HG03103 (cell line): ENCODE measurements at regions not wholly inside any gene's neighbourhood (a gene's known extent, or its start where the extent isn't known, plus 50 kb on each side); places are given as distances from the start of the nearest gene placed in this dataset.

Experiments used
- ATAC-seq: cut with Tn5 transposase; IDR thresholded peaks from one replicate; pipeline ENCODE4 v1.9.1; 2021; ENCODE audit warnings: low read depth; ENCODE audit not compliant: unreplicated experiment

DNA sequence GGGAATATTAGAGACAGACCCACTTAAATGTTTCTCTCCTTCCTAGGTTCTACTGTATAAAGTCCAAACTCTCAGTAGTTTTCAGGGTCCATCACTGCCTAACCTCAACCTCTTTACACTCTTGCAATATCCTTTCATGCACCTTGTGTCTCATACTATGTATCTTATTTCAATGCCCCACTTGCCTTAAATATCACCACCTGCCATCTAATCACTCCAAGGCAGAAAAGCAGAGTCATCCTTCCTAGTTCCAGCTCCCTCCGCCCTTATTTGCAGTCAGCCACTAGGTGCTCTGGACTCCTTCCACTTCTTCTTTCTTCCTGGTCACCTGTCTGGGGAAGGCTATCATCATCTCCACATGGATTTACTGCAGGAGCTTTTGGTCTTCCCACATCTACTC is 322.0 kb downstream of the MFSD1 start:
- ATAC-seq = no peak

DNA sequence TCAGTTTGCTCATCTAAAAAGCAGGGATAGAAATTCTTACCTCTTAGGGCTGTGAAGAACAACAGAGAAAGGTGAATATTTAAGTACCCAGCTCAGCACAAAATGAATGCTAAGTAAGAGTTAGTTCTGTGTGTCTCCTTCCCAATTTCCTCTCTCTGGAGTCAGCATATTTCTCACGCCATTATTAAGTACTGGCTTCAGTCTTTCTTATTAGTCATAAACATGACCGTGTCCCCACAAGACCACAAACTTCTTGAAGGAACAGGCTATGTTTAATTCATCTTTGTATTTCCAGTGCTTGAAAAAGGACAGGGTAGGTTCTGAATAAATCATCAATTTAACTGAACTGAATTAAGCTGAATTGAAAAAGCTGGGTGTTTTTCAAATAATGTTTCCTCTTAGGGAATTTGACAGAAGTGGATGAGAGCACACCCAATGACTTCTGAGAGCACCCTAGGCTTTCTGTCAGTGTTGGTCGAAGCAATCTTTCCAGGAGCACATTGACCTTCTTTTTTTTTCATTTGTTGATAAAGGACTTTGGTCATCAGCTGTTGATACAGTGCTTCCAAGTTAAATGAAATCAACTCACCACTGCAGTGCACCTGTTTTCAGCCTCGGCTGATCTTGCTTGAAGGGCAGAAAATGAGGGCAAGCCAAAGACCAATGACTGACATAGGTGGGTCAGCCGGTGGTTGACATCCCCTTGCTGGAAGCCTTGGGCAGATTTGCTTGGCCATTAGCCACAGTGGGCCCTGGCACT is 324.6 kb downstream of the MFSD1 start:
- no peak for ATAC-seq

DNA sequence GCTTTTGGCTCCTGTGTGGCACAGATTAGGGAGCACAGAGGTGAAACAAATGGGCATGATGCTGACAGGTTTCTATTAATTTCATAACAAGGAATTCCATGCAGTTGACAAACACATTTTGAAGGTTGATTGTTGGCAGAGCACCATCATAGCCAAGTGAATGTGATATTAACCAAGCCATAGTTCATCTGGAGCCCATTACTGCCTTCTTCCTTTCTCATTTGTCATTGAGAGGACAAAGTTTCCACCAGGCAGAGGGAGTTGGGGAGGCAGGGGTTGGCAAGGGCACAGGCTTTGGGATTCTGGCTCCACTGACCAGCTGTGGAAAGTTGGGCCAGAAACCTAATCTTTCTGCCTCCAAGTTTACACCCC is 325.2 kb downstream of the MFSD1 start:
- no peak for ATAC-seq

DNA sequence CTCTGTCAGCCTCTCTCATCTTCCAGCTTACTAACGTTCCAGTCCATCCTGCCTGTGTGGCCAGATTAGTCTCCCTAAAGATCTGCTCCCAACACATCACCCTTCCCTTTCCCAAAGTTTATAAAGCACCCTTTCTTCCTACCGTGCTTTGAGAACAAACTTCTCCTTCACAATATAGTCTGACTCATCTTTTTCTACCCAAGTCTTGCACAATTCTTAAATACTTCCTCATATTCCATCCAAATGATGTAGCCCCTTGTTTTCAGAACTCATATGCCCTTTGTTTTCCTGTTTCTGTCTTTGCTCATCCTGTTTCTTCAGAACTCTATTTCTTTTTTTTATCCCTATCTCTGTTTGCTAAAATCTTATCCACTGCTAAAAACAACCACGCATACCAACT is 326.8 kb downstream of the MFSD1 start:
- no peak for ATAC-seq

DNA sequence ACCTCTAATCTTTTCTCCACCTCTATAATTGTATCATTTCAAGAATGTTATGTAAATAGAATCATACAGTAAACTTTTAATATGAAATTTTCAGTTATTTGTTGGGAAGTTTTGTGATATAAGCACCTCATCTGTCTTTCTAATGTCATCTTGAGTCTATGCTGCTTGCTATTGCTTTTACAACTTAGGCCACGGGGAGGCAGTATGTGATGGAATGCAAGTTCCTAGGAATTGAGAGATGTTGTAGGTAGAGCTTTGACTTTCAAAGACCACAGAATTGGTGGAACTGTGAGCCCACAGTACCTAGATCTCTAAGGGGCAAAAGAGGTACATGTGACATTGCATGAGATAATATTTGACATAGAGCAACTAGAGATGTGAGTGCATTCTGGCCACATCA is 328.3 kb downstream of the MFSD1 start:
- peak; percentile 63 for ATAC-seq

DNA sequence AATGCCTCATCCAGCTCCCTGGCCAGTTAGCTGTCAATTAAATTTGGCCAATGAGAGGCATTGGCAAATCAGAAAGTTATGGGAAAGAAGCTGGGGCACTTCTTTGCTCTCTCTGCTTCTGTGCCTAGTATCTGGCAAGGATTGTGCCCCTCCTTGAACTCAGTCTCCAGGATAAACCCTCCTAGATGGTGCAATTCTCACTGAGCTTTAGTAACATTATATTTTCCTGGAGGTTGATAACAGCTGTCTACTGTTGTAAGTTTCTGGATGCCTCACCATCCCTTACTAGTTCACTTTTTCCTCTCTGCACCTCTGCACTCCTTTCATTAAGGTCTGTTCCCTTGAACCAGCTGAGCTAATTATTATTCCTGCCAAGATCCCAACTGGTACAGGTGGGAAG is 329.5 kb downstream of the MFSD1 start:
- ATAC-seq = no peak

DNA sequence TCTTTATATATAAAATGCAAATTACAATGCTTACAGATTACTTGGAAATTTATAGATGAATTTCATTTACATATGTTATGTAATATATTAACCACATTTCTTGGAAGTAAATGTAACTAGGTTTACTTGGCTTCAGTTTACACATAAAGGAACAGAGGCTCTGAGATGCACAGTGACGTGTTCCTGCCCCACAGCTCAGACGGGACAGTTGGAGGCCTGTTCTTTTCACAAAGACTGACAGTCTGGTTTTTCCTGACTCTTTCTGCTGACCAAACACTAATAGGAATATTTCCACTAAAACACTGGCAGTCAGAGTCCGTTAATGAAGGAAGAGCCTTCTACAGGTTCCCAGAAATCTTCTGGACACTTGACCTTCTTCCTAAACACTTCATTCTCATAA is 336.1 kb downstream of the MFSD1 start:
- ATAC-seq = no peak

DNA sequence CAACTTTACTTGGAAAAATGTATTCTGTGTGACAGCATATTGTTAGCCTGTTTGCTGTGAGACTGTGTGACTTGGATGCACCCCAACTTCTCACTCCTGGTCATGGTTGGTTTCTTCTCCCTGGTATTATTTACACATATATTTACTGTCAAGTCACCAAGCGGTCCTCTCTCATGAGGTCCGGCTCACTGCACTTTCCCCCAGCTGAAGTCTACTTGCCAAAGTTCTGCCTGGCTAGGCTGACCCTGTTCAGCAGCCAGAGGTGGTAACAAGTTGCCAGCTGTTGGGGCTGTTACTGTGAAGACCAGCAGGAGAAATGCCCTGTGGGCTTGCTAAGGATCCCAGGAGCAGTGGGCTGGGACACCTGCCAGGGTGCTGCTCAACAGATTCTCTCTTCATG is 337.5 kb downstream of the MFSD1 start:
- ATAC-seq = no peak

DNA sequence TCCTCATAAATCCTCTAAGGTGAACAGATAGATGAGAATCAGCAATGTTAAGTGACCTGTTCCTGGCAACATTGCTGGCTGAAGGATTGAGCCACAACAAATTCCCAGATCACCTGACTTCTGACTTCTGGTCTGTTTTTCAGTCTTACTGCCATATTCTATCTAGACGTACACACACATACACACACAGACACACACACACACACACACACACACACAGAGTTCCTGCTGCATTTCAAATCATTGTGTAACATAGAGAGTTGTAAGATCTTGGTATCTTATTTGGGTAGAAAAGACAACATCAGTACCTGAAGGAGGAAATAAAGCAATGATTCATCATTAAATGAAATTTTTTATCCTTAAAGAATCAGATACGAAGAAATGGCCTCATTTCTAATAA is 342.6 kb downstream of the MFSD1 start:
- ATAC-seq = no peak

DNA sequence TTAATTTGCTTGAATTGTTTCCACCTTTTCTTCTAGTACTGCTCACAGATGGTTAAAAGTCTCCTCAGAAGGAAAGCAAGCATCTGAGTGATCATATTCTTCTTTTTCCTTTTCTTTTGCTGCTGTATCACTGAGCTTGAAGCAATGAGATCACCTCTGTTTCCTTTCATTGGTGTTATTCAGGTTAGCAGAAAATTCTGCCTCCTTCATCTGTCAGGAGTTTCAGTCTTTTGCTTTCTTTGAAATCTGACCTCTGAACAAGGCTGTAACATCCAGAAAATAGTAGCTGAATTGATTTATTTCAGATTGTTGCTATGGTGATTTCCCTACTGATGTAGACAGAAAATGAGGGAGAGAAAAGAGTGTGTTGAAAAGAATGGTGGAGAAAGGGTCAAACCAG is 343.0 kb downstream of the MFSD1 start:
- no peak for ATAC-seq

DNA sequence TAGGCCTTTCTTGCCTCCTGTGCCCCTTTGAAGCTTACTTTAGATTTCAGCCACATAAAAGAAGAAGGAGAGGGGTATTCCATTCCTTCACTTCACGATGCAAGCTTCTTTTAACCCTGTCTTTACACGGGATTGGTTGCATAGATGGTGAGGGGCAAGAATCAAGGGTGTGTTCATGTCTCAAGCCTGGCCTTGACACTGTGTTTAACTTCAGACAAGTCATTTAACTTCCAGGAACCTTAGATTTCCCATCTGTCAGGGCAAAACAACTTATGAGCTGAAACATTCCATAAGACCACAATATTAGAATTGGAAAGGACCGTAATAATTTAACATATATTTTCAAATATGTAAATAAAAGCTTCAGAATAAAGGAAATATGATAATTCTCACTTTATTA is 344.5 kb downstream of the MFSD1 start:
- ATAC-seq = no peak

DNA sequence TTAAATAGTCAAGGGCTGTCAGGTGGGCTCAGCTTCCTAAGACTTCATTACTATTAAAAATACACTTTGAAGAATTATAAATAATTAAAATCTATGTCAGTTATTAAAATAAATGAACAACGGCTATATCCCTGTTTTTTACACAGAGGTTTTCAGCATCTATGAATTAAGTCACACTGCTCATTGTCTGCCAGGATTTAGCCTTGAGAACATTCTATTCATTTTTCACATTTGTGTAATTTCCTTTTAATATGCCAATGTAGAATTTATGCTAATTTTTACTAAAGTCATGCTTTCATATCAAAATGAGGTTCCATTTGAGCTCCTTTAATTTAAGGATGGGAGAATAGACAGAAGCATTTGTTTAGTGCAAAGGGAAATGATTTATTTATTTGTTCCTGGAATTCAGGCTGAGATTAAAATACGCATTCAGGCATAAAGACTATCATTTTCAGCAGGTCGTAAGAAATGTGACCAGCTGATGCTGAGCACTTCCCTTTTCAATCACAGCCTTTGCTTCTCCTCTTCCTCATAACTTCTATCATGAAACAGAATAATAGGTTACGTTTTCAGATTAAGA is 345.1 kb downstream of the MFSD1 start:
- no peak for ATAC-seq

DNA sequence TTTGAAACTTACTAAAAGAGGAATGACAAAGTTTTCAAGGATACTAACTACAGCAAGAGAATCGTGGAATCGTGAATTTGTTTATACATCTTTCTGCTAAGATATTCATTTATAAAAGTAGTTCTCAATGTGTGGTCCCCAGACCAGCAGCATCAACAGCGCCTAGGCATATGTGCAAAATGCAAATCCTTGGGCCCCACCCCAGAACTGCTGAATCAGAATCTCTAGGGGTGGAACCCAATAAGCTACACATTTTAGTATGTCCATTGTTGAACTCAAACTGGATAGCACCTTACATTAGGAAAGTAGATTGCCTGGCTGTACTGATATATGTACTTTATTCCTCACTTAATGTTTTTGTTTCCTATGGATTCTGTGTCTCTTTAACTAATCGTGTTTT is 346.0 kb downstream of the MFSD1 start:
- no peak for ATAC-seq

DNA sequence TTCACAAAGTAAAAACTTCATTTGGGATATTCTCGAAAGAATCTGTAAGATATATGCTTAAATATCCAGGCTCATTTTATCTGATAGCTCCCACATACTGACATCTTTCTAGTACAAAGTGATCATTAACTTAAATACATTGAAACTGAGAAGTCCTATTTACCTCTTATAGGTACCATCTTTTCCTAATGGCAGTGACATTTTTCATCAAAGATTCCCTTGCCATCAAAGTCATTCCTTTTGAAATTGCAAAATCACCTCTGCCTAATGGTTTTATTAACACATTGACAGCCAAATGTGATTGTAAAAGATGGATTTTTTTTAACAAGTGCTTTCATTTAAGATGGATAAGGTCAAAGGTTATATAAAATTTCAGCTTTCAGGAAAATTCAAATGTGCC is 346.6 kb downstream of the MFSD1 start:
- ATAC-seq = no peak

DNA sequence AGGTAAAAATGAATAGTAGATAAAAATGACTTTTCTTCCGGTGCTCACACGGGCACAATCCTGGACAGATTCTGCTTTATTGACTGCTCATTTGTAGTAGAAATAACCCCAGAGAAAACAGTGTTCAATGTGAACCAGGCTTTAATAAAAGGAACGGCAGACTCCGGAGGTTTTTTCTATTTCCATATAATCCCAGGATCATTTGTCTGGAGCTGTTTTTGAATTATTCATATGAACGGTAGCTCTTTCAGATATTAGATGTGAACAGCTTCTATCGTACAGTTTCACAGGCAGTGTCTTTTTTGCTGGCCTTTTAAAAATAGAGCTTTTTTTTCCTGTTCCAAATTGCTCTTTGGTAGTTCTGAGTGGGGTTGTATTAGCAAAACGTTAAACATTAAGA is 347.3 kb downstream of the MFSD1 start:
- no peak for ATAC-seq

DNA sequence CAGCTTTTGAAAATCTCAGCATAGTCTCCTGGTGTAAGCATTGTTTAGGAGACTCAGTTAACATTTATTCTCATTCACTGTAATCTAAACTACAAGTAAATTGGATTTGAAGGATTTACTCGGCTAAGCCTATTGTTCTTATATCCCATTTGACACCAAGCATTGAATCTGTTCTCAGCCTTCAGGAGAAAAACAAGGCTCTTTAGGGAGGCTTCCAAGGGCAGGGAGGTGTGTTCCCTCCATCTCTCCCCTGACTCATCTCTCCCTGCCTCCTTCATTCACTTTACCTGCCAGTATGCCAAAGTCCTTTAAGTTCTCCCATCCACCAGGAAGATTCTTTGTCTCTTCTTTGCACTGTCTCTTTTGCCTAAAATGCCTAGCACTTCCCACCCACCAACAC is 347.8 kb downstream of the MFSD1 start:
- ATAC-seq = no peak

DNA sequence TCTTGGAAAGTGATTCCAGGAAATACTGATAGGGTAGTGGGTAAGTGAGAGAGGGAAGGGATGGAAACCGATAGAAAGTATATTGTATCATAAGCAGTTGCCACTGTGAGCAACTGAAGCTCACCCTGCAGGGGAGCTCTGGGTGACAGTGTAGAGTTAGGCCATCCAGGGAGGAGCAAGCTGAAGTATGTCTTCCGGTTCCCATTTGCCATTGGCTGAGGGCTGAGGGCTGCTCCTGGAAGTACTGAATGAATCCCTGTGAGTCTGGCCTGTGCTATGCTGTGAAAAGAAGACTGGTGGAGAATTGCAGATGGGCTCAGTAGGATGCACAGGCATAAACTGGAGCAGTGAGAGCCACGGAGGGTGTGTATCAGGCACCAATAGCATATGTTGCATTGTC is 348.3 kb downstream of the MFSD1 start:
- no peak for ATAC-seq

DNA sequence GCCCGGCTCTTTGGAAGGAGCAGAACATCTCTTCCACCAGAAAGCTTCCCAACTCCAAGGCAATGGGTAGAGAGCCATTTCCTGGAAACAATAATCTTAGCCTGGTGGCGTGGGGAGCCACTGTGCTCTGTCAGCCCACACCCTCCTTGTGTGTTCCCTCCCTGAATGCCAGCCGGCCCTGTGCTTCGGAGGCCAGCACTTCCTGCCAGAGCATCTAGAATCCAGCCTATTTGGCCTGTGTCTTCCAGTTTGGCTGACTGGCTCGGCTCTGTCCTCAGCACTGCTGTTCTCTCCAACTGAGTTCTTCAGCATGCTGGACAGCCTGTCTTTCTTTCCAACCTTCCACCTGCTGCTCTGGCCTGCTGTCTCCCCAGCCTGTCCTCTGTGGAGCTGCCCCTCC is 349.3 kb downstream of the MFSD1 start:
- no peak for ATAC-seq

DNA sequence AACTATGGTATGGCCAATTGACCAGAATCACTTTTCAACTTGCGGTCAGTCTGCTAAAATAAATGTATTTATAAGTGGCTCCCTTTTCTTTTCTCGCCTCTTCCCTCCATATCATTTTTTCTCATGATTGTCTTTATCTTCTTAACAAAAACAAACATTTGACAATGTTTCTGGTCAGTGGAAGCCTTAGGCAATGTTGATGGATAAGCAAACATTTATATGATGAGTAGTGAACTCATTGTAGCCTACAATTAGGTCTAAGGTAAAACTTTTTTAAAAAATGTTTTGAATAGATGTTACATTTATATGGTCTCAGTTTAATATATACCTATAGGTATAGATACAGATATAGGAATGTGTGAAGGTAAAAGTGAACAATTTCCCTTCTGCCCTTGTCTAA is 355.4 kb downstream of the MFSD1 start:
- ATAC-seq = no peak

DNA sequence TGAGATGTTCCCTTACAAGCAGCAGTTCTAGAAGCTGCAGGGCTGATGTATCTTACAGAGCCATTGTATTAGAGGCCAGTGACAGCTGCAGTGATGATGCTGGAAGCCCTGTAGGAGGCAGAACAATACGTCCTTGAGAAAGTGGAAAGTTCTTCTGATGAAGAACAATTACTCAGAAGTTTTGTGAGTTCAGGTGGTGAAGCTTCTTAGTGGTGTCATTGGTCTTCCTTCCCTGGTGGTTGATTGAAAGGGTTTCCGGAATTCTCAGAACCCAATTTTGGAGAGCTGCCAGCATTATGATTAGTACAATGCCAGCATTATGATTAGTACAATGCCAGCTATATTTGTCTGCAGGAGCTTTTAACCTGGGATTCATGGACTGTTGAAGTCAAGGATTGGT is 356.4 kb downstream of the MFSD1 start:
- no peak for ATAC-seq

DNA sequence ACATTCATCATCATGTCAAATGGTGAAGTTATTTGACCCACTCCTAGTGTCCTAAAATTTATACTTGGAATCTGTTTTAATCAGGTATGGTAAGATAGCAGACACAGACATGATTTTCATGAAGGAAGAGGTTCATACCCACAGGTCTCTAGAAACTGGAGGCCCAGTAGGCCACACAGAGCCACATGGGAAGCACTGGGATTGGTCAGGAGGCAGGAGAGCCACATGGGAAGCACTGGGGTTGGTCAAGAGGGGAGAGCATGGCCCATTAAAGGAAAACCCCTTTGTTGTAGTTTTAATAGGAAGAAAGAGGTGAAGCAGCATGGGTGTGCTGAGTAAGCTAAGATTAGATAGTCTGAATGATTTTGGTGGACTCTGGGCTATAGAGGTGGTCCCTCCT is 356.9 kb downstream of the MFSD1 start:
- no peak for ATAC-seq

DNA sequence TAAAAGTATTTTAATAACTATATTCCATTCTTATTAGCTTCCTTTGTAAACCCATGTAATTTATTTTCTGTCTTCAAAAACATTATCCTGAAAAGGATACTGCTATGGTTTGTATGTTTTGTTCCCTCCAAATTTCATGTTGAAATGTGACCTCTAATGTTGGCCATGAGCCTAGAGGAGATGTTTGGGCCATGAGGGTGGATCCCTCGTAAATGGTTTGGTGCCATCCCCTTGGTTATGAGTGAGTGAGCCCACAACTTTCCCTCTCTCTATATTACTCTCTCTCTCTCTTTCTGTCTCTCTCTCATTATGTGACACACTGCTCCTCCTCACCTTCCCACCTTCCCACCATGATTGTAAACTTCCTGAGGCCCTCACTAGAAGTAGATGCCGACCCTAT is 357.7 kb downstream of the MFSD1 start:
- ATAC-seq = no peak

DNA sequence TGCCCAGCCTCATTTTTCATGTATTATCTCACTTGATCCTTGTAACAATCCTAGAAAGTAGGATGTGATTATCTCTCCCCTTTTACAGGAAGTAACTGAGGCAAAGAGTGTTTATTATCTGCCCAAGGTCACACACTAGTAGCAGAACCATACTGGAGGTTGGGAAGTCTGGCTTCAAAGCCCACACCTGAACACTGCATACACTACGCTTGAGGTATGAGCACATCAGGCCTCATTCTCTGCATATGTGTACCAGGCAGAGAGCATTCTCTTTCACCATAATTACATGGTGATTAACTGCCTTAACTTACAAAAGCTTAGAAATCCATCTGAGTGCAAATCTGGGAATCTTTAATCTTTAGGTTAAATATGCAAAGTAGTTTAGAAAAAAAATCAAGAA is 361.8 kb downstream of the MFSD1 start:
- ATAC-seq = no peak
